ENCODE measurements at regions not wholly inside any gene's neighbourhood (a gene's known extent, or its start where the extent isn't known, plus 50 kb on each side); places are given as distances from the start of the nearest gene placed in this dataset.

GRCh38 chr2:117401582-117401981 lies 412.9 kb upstream of the DDX18 start:
- Histone ChIP-seq H3K36me3 (no peaks in the 10 kb centered on the region), H3K4me1 (ENCODE audit: low read depth) (no peaks in the 10 kb centered on the region), H3K27me3 (no peaks in the 10 kb centered on the region), H3K4me3 (no peak overlapping the region), H3K9me3 (ENCODE audit: low read depth) (no peaks in the 10 kb centered on the region), H3K27ac (no peak overlapping the region)
- no peak for DNase-seq (ENCODE audit: low read depth in 1 of 2, low spot score in 1 of 2)
- no peak for TF ChIP-seq CTCF (IDR thresholded peaks at IDR 0.05; ENCODE audit: low read depth, low read length)

GRCh38 chr2:117406443-117406842 lies 408.0 kb upstream of the DDX18 start:
- no peak for DNase-seq (ENCODE audit: low read depth in 1 of 2, low spot score in 1 of 2)
- H3K9me3 ChIP-seq (ENCODE audit: low read depth): no peaks in the 10 kb centered on the region
- no peaks in the 10 kb centered on the region for H3K36me3 ChIP-seq
- no peaks in the 10 kb centered on the region for H3K27me3 ChIP-seq
- no peak overlapping the region for H3K4me3 ChIP-seq
- H3K4me1 ChIP-seq (ENCODE audit: low read depth): no peaks in the 10 kb centered on the region
- TF ChIP-seq CTCF (IDR thresholded peaks at IDR 0.05; ENCODE audit: low read depth, low read length): no peak
- no peak overlapping the region for H3K27ac ChIP-seq

GRCh38 chr2:117407746-117408145 lies 406.7 kb upstream of the DDX18 start:
- no peak overlapping the region for H3K27ac ChIP-seq
- no peak for TF ChIP-seq CTCF (IDR thresholded peaks at IDR 0.05; ENCODE audit: low read depth, low read length)
- no peak for DNase-seq (ENCODE audit: low read depth in 1 of 2, low spot score in 1 of 2)
- no peaks in the 10 kb centered on the region for H3K36me3 ChIP-seq
- H3K4me1 ChIP-seq (ENCODE audit: low read depth): no peaks in the 10 kb centered on the region
- no peaks in the 10 kb centered on the region for H3K27me3 ChIP-seq
- H3K4me3 ChIP-seq: no peak overlapping the region
- no peaks in the 10 kb centered on the region for H3K9me3 ChIP-seq (ENCODE audit: low read depth)

GRCh38 chr2:117409443-117409842 lies 405.0 kb upstream of the DDX18 start:
- no peak for TF ChIP-seq CTCF (IDR thresholded peaks at IDR 0.05; ENCODE audit: low read depth, low read length)
- DNase-seq (ENCODE audit: low read depth in 1 of 2, low spot score in 1 of 2): no peak
- Histone ChIP-seq H3K4me3 (no peak overlapping the region), H3K27me3 (no peaks in the 10 kb centered on the region), H3K9me3 (ENCODE audit: low read depth) (no peaks in the 10 kb centered on the region), H3K4me1 (ENCODE audit: low read depth) (no peaks in the 10 kb centered on the region), H3K27ac (no peak overlapping the region), H3K36me3 (no peaks in the 10 kb centered on the region)

- no peaks in the 10 kb centered on the region for H3K27me3 ChIP-seq
- no peaks in the 10 kb centered on the region for H3K9me3 ChIP-seq (ENCODE audit: low read depth)
- no peaks in the 10 kb centered on the region for H3K4me1 ChIP-seq (ENCODE audit: low read depth)
- no peaks in the 10 kb centered on the region for H3K36me3 ChIP-seq
- no peak overlapping the region for H3K4me3 ChIP-seq
- H3K27ac ChIP-seq: no peak overlapping the region
- no peak for TF ChIP-seq CTCF (IDR thresholded peaks at IDR 0.05; ENCODE audit: low read depth, low read length)
- DNase-seq (ENCODE audit: low read depth in 1 of 2, low spot score in 1 of 2): no peak
These were observed 402.5 kb upstream of the DDX18 start for GRCh38 chr2:117411983-117412382.

GRCh38 chr2:117432746-117433145 lies 381.7 kb upstream of the DDX18 start:
- H3K36me3 ChIP-seq: no peaks in the 10 kb centered on the region
- no peaks in the 10 kb centered on the region for H3K4me1 ChIP-seq (ENCODE audit: low read depth)
- no peak overlapping the region for H3K27ac ChIP-seq
- DNase-seq (ENCODE audit: low read depth in 1 of 2, low spot score in 1 of 2): no peak
- no peaks in the 10 kb centered on the region for H3K27me3 ChIP-seq
- H3K9me3 ChIP-seq (ENCODE audit: low read depth): no peaks in the 10 kb centered on the region
- no peak overlapping the region for H3K4me3 ChIP-seq
- TF ChIP-seq CTCF (IDR thresholded peaks at IDR 0.05; ENCODE audit: low read depth, low read length): no peak

Measured in cardiac muscle cell (in vitro differentiated cells and primary cell).